GM23338 (cell line): ENCODE measurements at regions not wholly inside any gene's neighbourhood (a gene's known extent, or its start where the extent isn't known, plus 50 kb on each side); places are given as distances from the start of the nearest gene placed in this dataset.

Experiments used
- CREB1 ChIP-seq: fragments of 250-450 bp; sonication (Bioruptor Pico); IDR thresholded peaks from 2 replicates; pipeline ENCODE4 v1.5.0; 2020; ENCODE audit warnings: low read depth, mild to moderate bottlenecking, moderate library complexity
- ETS1 ChIP-seq: IDR thresholded peaks from 2 replicates; pipeline ENCODE4 v1.6.1; 2016; ENCODE audit warnings: antibody characterized with exemption
- EZH2 ChIP-seq: fragments of 200-600 bp; sonication (generic); IDR thresholded peaks from one replicate; pipeline ENCODE4 v1.8.0; 2017; ENCODE audit warnings: antibody characterized with exemption, mild to moderate bottlenecking, low read depth; ENCODE audit not compliant: unreplicated experiment
- EZH2phosphoT487 ChIP-seq: fragments of 200-600 bp; sonication (generic); IDR thresholded peaks from one replicate; pipeline ENCODE4 v1.8.1; 2018; ENCODE audit warnings: antibody characterized with exemption; ENCODE audit not compliant: unreplicated experiment
- JUNB ChIP-seq: IDR thresholded peaks from one replicate; pipeline ENCODE4 v1.6.1; 2016; ENCODE audit warnings: antibody characterized with exemption; ENCODE audit not compliant: unreplicated experiment
- POLR2AphosphoS5 ChIP-seq: IDR thresholded peaks from 2 replicates; pipeline ENCODE4 v1.6.1; 2016; ENCODE audit warnings: antibody characterized with exemption, low read depth
- STAT1 ChIP-seq: IDR thresholded peaks from one replicate; pipeline ENCODE4 v1.6.1; 2016; ENCODE audit warnings: antibody characterized with exemption; ENCODE audit not compliant: unreplicated experiment
- ZNF114 ChIP-seq: fragments of 250-450 bp; sonication (Bioruptor Pico); IDR thresholded peaks from 2 replicates; pipeline ENCODE4 v1.5.0; 2020; ENCODE audit warnings: mild to moderate bottlenecking, moderate library complexity
- ZNF331 ChIP-seq: fragments of 250-450 bp; sonication (Bioruptor Pico); IDR thresholded peaks from 2 replicates; pipeline ENCODE4 v1.5.0; 2020; ENCODE audit warnings: low read depth, mild to moderate bottlenecking, moderate library complexity
- ZNF462 ChIP-seq: fragments of 250-450 bp; sonication (Bioruptor Pico); IDR thresholded peaks from 2 replicates; pipeline ENCODE4 v1.5.0; 2020; ENCODE audit warnings: mild to moderate bottlenecking, moderate library complexity
- TF ChIP-seq, protein P1 (sequence below), 2 experiments: fragments of 200-600 bp in 1 of 2; sonication (generic) in 1 of 2; conservative IDR thresholded peaks; 2 replicates each; pipeline versions ENCODE4 v1.5.1 to v1.6.1; 2016 to 2017; ENCODE audit warnings: antibody characterized with exemption in 2 of 2, low read depth in 2 of 2, mild to moderate bottlenecking in 2 of 2, moderate library complexity in 1 of 2
- TF ChIP-seq, protein P2 (sequence below): IDR thresholded peaks from one replicate; pipeline ENCODE4 v1.6.1; 2018; ENCODE audit warnings: antibody characterized with exemption; ENCODE audit not compliant: unreplicated experiment

DNA sequence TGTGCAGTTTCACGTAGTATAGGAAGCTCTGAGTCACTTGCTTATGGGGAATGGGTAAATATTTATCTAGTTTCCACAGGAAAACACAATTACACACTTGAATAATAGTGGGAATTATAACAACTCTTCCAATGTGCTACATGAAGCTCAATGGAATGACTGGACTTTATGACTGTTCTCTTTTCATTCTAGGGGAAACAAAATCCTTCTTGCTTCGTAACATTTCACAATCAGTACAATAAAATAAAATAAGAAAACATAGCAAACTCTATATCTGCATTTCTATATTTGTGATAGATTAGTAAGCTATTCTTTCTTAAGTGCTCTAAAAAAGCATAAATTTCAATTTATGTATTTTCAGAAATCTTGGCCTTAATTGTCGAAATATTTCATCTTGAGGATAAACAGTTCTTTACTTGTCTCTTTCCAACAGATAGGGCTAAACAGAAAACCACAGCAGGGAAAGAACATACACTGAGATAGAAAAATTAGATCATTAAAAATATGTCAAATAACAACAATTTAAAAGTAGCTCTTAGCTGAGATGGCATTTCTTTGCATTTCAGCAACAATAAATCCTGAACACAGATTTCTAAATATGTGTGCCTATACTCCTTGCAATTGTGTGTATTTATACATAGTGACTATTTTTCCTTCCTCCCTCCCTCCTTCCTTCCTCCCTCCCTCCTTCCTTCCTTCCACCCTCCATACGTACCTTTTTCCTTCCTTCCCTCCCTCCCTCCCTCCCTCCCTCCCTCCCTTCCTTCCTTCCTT lies 395.5 kb upstream of the KCNMB2 start:
- TF ChIP-seq, protein P1, sequence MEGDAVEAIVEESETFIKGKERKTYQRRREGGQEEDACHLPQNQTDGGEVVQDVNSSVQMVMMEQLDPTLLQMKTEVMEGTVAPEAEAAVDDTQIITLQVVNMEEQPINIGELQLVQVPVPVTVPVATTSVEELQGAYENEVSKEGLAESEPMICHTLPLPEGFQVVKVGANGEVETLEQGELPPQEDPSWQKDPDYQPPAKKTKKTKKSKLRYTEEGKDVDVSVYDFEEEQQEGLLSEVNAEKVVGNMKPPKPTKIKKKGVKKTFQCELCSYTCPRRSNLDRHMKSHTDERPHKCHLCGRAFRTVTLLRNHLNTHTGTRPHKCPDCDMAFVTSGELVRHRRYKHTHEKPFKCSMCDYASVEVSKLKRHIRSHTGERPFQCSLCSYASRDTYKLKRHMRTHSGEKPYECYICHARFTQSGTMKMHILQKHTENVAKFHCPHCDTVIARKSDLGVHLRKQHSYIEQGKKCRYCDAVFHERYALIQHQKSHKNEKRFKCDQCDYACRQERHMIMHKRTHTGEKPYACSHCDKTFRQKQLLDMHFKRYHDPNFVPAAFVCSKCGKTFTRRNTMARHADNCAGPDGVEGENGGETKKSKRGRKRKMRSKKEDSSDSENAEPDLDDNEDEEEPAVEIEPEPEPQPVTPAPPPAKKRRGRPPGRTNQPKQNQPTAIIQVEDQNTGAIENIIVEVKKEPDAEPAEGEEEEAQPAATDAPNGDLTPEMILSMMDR (conservative IDR thresholded peaks at IDR 0.05; ENCODE audit: low read depth in 2 of 2) = no peak
- no peak for TF ChIP-seq POLR2AphosphoS5
- TF ChIP-seq EZH2 = no peak
- TF ChIP-seq CREB1 (CRISPR knock-in tag) = no peak
- TF ChIP-seq, protein P2, sequence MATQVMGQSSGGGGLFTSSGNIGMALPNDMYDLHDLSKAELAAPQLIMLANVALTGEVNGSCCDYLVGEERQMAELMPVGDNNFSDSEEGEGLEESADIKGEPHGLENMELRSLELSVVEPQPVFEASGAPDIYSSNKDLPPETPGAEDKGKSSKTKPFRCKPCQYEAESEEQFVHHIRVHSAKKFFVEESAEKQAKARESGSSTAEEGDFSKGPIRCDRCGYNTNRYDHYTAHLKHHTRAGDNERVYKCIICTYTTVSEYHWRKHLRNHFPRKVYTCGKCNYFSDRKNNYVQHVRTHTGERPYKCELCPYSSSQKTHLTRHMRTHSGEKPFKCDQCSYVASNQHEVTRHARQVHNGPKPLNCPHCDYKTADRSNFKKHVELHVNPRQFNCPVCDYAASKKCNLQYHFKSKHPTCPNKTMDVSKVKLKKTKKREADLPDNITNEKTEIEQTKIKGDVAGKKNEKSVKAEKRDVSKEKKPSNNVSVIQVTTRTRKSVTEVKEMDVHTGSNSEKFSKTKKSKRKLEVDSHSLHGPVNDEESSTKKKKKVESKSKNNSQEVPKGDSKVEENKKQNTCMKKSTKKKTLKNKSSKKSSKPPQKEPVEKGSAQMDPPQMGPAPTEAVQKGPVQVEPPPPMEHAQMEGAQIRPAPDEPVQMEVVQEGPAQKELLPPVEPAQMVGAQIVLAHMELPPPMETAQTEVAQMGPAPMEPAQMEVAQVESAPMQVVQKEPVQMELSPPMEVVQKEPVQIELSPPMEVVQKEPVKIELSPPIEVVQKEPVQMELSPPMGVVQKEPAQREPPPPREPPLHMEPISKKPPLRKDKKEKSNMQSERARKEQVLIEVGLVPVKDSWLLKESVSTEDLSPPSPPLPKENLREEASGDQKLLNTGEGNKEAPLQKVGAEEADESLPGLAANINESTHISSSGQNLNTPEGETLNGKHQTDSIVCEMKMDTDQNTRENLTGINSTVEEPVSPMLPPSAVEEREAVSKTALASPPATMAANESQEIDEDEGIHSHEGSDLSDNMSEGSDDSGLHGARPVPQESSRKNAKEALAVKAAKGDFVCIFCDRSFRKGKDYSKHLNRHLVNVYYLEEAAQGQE = no peak
- TF ChIP-seq ETS1 = no peak
- TF ChIP-seq JUNB = no peak
- no peak for TF ChIP-seq EZH2phosphoT487
- no peak for TF ChIP-seq ZNF114
- TF ChIP-seq ZNF331 (CRISPR knock-in tag) = no peak
- no peak for TF ChIP-seq STAT1
- no peak for TF ChIP-seq ZNF462 (CRISPR knock-in tag)
